Thyroid gland (tissue), 4 donors: ENCODE measurements at regions not wholly inside any gene's neighbourhood (a gene's known extent, or its start where the extent isn't known, plus 50 kb on each side); places are given as distances from the start of the nearest gene placed in this dataset.

Source experiments
- POLR2A ChIP-seq, 2 donors: fragments of 450-650 bp; IDR thresholded peaks; one replicate each; pipeline ENCODE4 v1.6.1; 2017; ENCODE audit warnings: antibody characterized with exemption in 2 of 2, mild to moderate bottlenecking in 2 of 2, moderate library complexity in 1 of 2
- TF ChIP-seq, protein P1 (sequence below), 6 experiments: fragments of 200-600 bp in 3 of 6; fragments of 450-650 bp in 3 of 6; sonication (generic) in 3 of 6; IDR thresholded peaks; one replicate each; pipeline ENCODE4 v1.5.1; 2016 to 2019; ENCODE audit warnings: antibody characterized with exemption in 6 of 6, mild to moderate bottlenecking in 2 of 6, inconsistent platforms in 1 of 6, moderate library complexity in 1 of 6

DNA sequence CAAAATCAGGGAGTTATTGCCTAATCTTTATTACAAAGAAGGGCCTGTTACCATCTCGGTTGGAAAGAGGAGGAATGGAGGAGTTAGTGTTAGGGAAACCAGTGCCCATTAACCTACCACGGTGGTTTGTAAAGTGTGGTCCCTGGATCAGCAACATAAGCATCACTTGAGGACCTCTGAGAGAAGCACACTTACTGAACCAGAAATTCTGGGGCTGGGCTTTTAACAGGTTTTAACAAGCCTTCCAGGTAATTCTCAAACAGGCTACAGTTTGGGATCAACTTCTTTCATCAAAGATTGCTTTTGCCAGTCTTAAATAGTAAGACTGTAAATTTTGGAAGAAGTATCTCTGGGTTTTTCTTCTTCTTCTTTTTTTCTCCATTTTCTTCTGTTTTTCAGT, 329.5 kb upstream of the JAG1 start:
- TF ChIP-seq, protein P1, sequence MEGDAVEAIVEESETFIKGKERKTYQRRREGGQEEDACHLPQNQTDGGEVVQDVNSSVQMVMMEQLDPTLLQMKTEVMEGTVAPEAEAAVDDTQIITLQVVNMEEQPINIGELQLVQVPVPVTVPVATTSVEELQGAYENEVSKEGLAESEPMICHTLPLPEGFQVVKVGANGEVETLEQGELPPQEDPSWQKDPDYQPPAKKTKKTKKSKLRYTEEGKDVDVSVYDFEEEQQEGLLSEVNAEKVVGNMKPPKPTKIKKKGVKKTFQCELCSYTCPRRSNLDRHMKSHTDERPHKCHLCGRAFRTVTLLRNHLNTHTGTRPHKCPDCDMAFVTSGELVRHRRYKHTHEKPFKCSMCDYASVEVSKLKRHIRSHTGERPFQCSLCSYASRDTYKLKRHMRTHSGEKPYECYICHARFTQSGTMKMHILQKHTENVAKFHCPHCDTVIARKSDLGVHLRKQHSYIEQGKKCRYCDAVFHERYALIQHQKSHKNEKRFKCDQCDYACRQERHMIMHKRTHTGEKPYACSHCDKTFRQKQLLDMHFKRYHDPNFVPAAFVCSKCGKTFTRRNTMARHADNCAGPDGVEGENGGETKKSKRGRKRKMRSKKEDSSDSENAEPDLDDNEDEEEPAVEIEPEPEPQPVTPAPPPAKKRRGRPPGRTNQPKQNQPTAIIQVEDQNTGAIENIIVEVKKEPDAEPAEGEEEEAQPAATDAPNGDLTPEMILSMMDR (IDR thresholded peaks at IDR 0.05) = no peak
- no peak for TF ChIP-seq POLR2A (IDR thresholded peaks at IDR 0.05)
